ENCODE measurements at regions not wholly inside any gene's neighbourhood (a gene's known extent, or its start where the extent isn't known, plus 50 kb on each side); places are given as distances from the start of the nearest gene placed in this dataset.

GRCh38 chr6:81655696-81656095 lies 96.8 kb downstream of the TENT5A start:
- H3K9me3 ChIP-seq (replicated peaks; ENCODE audit: low read length) = no peaks in the 10 kb centered on the region
- H3K36me3 ChIP-seq (ENCODE audit: insufficient read depth, low read length) = no peaks in the 10 kb centered on the region
- H3K4me2 ChIP-seq (ENCODE audit: low read length) = no peak overlapping the region
- peaks cover 14% of the 10 kb centered on the region for H3K4me1 ChIP-seq (ENCODE audit: control insufficient read depth, insufficient read depth, low read length)
- no peak overlapping the region for H3K4me3 ChIP-seq (ENCODE audit: low read length)
- H3K27me3 ChIP-seq (ENCODE audit: control insufficient read depth, insufficient read depth, low read length) = no peaks in the 10 kb centered on the region
- no peak overlapping the region for H3K9ac ChIP-seq (ENCODE audit: low read depth, low read length)

GRCh38 chr6:81648502-81648901 lies 104.0 kb downstream of the TENT5A start:
- Histone ChIP-seq H3K9me3 (replicated peaks; ENCODE audit: low read length) (no peaks in the 10 kb centered on the region), H3K4me1 (ENCODE audit: control insufficient read depth, insufficient read depth, low read length) (no peaks in the 10 kb centered on the region), H3K4me2 (ENCODE audit: low read length) (no peak overlapping the region), H3K4me3 (ENCODE audit: low read length) (no peak overlapping the region), H3K9ac (ENCODE audit: low read depth, low read length) (no peak overlapping the region), H3K27me3 (ENCODE audit: control insufficient read depth, insufficient read depth, low read length) (no peaks in the 10 kb centered on the region), H3K36me3 (ENCODE audit: insufficient read depth, low read length) (no peaks in the 10 kb centered on the region)

GRCh38 chr6:81643156-81643555 lies 109.3 kb downstream of the TENT5A start:
- no peaks in the 10 kb centered on the region for H3K27me3 ChIP-seq (ENCODE audit: control insufficient read depth, insufficient read depth, low read length)
- no peak overlapping the region for H3K4me3 ChIP-seq (ENCODE audit: low read length)
- H3K9me3 ChIP-seq (replicated peaks; ENCODE audit: low read length) = no peaks in the 10 kb centered on the region
- H3K4me1 ChIP-seq (ENCODE audit: control insufficient read depth, insufficient read depth, low read length) = no peaks in the 10 kb centered on the region
- no peaks in the 10 kb centered on the region for H3K36me3 ChIP-seq (ENCODE audit: insufficient read depth, low read length)
- no peak overlapping the region for H3K4me2 ChIP-seq (ENCODE audit: low read length)
- H3K9ac ChIP-seq (ENCODE audit: low read depth, low read length) = no peak overlapping the region

- H3K4me3 ChIP-seq (ENCODE audit: low read length) = no peak overlapping the region
- H3K9me3 ChIP-seq (replicated peaks; ENCODE audit: low read length) = no peaks in the 10 kb centered on the region
- H3K27me3 ChIP-seq (ENCODE audit: control insufficient read depth, insufficient read depth, low read length) = no peaks in the 10 kb centered on the region
- H3K4me1 ChIP-seq (ENCODE audit: control insufficient read depth, insufficient read depth, low read length) = peaks cover 3% of the 10 kb centered on the region
- no peaks in the 10 kb centered on the region for H3K36me3 ChIP-seq (ENCODE audit: insufficient read depth, low read length)
- no peak overlapping the region for H3K4me2 ChIP-seq (ENCODE audit: low read length)
- H3K9ac ChIP-seq (ENCODE audit: low read depth, low read length) = no peak overlapping the region
Measured at GRCh38 chr6:81640891-81641290, 111.6 kb downstream of the TENT5A start.

DNA sequence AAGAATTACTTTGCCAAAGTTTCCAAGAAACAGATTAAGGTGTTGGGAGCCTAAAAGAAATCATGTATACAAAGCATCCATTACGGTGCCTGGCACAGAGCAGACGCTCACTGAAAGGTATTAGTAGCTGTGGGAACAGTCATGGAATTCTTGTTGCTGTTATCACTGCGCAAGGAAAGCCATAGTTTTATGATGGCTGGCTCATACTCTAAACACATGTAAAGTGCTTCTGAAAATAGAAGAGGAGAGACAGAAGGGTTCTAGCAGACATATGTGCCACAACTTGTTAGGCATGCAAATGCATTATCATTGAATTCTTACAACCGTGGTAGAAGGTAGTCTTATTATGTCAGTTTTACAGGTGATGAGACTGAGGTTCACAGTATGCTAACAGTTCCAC lies 112.4 kb downstream of the TENT5A start:
- no peak overlapping the region for H3K4me3 ChIP-seq (ENCODE audit: low read length)
- peaks cover 3% of the 10 kb centered on the region for H3K4me1 ChIP-seq (ENCODE audit: control insufficient read depth, insufficient read depth, low read length)
- H3K4me2 ChIP-seq (ENCODE audit: low read length) = no peak overlapping the region
- no peaks in the 10 kb centered on the region for H3K36me3 ChIP-seq (ENCODE audit: insufficient read depth, low read length)
- no peaks in the 10 kb centered on the region for H3K9me3 ChIP-seq (replicated peaks; ENCODE audit: low read length)
- H3K27me3 ChIP-seq (ENCODE audit: control insufficient read depth, insufficient read depth, low read length) = no peaks in the 10 kb centered on the region
- no peak overlapping the region for H3K9ac ChIP-seq (ENCODE audit: low read depth, low read length)

GRCh38 chr6:81638366-81638765 lies 114.1 kb downstream of the TENT5A start:
- no peak overlapping the region for H3K9ac ChIP-seq (ENCODE audit: low read depth, low read length)
- H3K9me3 ChIP-seq (replicated peaks; ENCODE audit: low read length) = no peaks in the 10 kb centered on the region
- no peaks in the 10 kb centered on the region for H3K36me3 ChIP-seq (ENCODE audit: insufficient read depth, low read length)
- no peaks in the 10 kb centered on the region for H3K27me3 ChIP-seq (ENCODE audit: control insufficient read depth, insufficient read depth, low read length)
- H3K4me1 ChIP-seq (ENCODE audit: control insufficient read depth, insufficient read depth, low read length) = peaks cover 3% of the 10 kb centered on the region
- H3K4me2 ChIP-seq (ENCODE audit: low read length) = no peak overlapping the region
- H3K4me3 ChIP-seq (ENCODE audit: low read length) = no peak overlapping the region

DNA sequence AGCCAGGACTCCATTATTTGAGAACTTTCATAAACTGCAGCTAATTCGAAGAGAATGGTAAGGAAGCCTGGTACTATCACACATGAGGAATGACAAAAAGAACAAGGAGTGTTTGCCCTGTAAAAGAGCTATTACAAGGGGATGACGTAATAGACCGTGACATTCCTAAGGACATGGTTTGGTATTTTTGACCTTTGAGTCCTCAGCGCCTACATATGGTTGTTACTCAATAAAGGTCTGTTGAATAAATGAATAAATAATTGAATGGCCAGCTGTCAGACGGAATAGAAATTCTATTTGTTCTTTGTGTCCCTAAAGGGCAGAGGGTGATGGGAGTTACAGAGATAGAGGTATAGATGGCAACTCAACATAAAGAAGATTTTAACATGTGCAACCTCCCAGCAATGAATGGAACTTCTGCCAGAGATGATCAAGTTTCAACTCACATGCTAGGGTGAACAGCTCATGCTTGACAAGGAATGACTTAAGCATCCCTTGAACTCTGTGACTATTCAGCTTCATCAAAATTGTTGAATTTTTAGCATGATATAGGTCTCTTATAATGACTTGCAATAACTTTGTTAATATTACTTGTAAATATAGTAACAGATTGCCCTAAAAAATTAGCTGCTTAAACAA lies 115.4 kb downstream of the TENT5A start:
- no peaks in the 10 kb centered on the region for H3K9me3 ChIP-seq (replicated peaks; ENCODE audit: low read length)
- no peak overlapping the region for H3K4me3 ChIP-seq (ENCODE audit: low read length)

DNA sequence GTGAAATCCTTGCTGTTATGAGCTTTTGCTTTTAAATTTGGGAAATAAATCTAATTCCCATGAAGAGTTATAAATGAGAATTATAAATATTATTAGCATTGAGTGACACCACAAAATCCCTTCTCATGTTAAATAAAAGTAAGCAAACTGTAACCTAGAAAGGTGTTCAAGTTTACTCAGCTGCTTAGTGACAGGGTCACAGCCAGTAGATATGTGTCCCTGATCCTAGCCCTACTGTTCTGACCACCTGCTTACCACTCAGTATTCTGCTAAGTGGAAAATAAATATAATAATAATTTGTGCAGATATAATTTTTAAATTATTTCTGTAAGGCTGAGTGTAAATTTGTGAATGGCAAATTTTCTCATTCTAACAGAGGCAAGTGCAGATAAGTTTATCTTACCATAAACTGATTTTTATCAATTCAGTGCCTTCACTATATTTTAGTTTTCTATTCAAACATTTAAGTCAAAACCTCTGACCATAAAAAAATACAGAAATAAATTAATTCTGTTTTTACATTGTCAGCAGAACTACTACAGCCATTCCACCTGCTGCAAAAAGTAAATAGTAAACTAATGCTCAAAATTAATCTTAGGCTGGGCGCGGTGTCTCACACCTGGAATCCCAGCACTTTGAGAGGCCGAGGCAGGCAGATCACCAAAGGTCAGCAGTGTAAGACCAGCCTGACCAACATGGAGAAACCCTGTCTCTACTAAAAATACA lies 118.2 kb downstream of the TENT5A start:
- no peaks in the 10 kb centered on the region for H3K27me3 ChIP-seq (ENCODE audit: control insufficient read depth, insufficient read depth, low read length)
- no peaks in the 10 kb centered on the region for H3K36me3 ChIP-seq (ENCODE audit: insufficient read depth, low read length)
- peaks cover 3% of the 10 kb centered on the region for H3K4me1 ChIP-seq (ENCODE audit: control insufficient read depth, insufficient read depth, low read length)
- H3K4me2 ChIP-seq (ENCODE audit: low read length) = no peak overlapping the region
- peaks cover 8% of the 10 kb centered on the region for H3K9me3 ChIP-seq (replicated peaks; ENCODE audit: low read length)
- H3K4me3 ChIP-seq (ENCODE audit: low read length) = no peak overlapping the region
- no peak overlapping the region for H3K9ac ChIP-seq (ENCODE audit: low read depth, low read length)

More for the DNA sequence above, 115.4 kb downstream of the TENT5A start:
- Histone ChIP-seq H3K9ac (ENCODE audit: low read depth, low read length) (no peak overlapping the region), H3K4me2 (ENCODE audit: low read length) (no peak overlapping the region), H3K4me1 (ENCODE audit: control insufficient read depth, insufficient read depth, low read length) (peaks cover 3% of the 10 kb centered on the region), H3K36me3 (ENCODE audit: insufficient read depth, low read length) (no peaks in the 10 kb centered on the region), H3K27me3 (ENCODE audit: control insufficient read depth, insufficient read depth, low read length) (no peaks in the 10 kb centered on the region)

DNA sequence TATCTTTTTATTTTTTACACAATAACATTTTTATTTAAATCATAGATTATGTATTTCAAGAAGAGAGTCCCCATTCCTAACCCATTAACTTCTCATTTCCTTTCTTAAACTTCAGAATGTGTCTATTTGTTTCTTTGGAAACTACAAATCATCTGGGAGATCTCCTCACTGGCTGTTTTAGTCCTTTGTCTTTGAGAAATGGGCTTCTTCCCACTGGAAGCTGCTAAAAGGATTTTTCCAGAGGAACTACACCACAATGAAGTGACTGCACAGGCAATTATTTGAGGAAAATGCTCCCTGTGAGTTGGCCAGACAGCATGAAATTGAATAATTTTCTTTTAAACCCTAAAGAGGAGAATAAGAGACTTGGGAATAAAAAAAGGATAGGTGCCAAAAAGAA lies 119.1 kb downstream of the TENT5A start:
- H3K4me1 ChIP-seq (ENCODE audit: control insufficient read depth, insufficient read depth, low read length) = peaks cover 3% of the 10 kb centered on the region
- H3K36me3 ChIP-seq (ENCODE audit: insufficient read depth, low read length) = no peaks in the 10 kb centered on the region
- no peaks in the 10 kb centered on the region for H3K27me3 ChIP-seq (ENCODE audit: control insufficient read depth, insufficient read depth, low read length)
- H3K4me2 ChIP-seq (ENCODE audit: low read length) = no peak overlapping the region
- H3K9me3 ChIP-seq (replicated peaks; ENCODE audit: low read length) = peaks cover 8% of the 10 kb centered on the region
- H3K4me3 ChIP-seq (ENCODE audit: low read length) = no peak overlapping the region
- no peak overlapping the region for H3K9ac ChIP-seq (ENCODE audit: low read depth, low read length)

- Histone ChIP-seq H3K9me3 (replicated peaks; ENCODE audit: low read length) (peaks cover 8% of the 10 kb centered on the region), H3K4me2 (ENCODE audit: low read length) (no peak overlapping the region), H3K4me3 (ENCODE audit: low read length) (no peak overlapping the region), H3K9ac (ENCODE audit: low read depth, low read length) (no peak overlapping the region), H3K36me3 (ENCODE audit: insufficient read depth, low read length) (no peaks in the 10 kb centered on the region), H3K4me1 (ENCODE audit: control insufficient read depth, insufficient read depth, low read length) (no peaks in the 10 kb centered on the region), H3K27me3 (ENCODE audit: control insufficient read depth, insufficient read depth, low read length) (no peaks in the 10 kb centered on the region)
Measured at GRCh38 chr6:81630719-81631118, 121.8 kb downstream of the TENT5A start.

GRCh38 chr6:81625216-81625615 lies 127.3 kb downstream of the TENT5A start:
- no peaks in the 10 kb centered on the region for H3K4me1 ChIP-seq (ENCODE audit: control insufficient read depth, insufficient read depth, low read length)
- H3K9ac ChIP-seq (ENCODE audit: low read depth, low read length) = no peak overlapping the region
- H3K4me2 ChIP-seq (ENCODE audit: low read length) = no peak overlapping the region

GRCh38 chr6:81624453-81624852 lies 128.0 kb downstream of the TENT5A start:
- H3K36me3 ChIP-seq (ENCODE audit: insufficient read depth, low read length) = no peaks in the 10 kb centered on the region
- no peaks in the 10 kb centered on the region for H3K27me3 ChIP-seq (ENCODE audit: control insufficient read depth, insufficient read depth, low read length)
- H3K9me3 ChIP-seq (replicated peaks; ENCODE audit: low read length) = no peaks in the 10 kb centered on the region
- H3K9ac ChIP-seq (ENCODE audit: low read depth, low read length) = no peak overlapping the region
- H3K4me3 ChIP-seq (ENCODE audit: low read length) = no peak overlapping the region
- H3K4me1 ChIP-seq (ENCODE audit: control insufficient read depth, insufficient read depth, low read length) = no peaks in the 10 kb centered on the region
- H3K4me2 ChIP-seq (ENCODE audit: low read length) = no peak overlapping the region

More at GRCh38 chr6:81625216-81625615, 127.3 kb downstream of the TENT5A start:
- no peaks in the 10 kb centered on the region for H3K36me3 ChIP-seq (ENCODE audit: insufficient read depth, low read length)
- H3K4me3 ChIP-seq (ENCODE audit: low read length) = no peak overlapping the region
- no peaks in the 10 kb centered on the region for H3K27me3 ChIP-seq (ENCODE audit: control insufficient read depth, insufficient read depth, low read length)
- H3K9me3 ChIP-seq (replicated peaks; ENCODE audit: low read length) = no peaks in the 10 kb centered on the region
